Cardiac muscle cell (in vitro differentiated cells and primary cell): ENCODE measurements at regions not wholly inside any gene's neighbourhood (a gene's known extent, or its start where the extent isn't known, plus 50 kb on each side); places are given as distances from the start of the nearest gene placed in this dataset.

Experiments
- DNase-seq, 2 donors: peaks; one replicate each; pipeline versions ENCODE4 v3.0.0 to v3.0.0-alpha.2; 2010 to 2017; ENCODE audit warnings: low read depth in 1 of 2, low spot score in 1 of 2
- H3K27ac ChIP-seq: fragments of 200-600 bp; sonication (generic); 2 replicates; pipeline ENCODE4 v1.5.1; 2016
- H3K27me3 ChIP-seq: fragments of 200-600 bp; sonication (generic); 2 replicates; pipeline ENCODE4 v1.6.0; 2016; ENCODE audit warnings: control low read depth
- H3K36me3 ChIP-seq: fragments of 200-600 bp; sonication (generic); 2 replicates; pipeline ENCODE4 v1.5.1; 2016; ENCODE audit warnings: control low read depth
- H3K4me1 ChIP-seq: fragments of 200-600 bp; sonication (generic); 2 replicates; pipeline ENCODE4 v1.8.1; 2017; ENCODE audit warnings: low read depth, mild to moderate bottlenecking, mixed run types
- H3K4me3 ChIP-seq: fragments of 200-600 bp; sonication (generic); 2 replicates; pipeline ENCODE4 v1.5.1; 2016; ENCODE audit warnings: mild to moderate bottlenecking
- H3K9me3 ChIP-seq: fragments of 200-600 bp; sonication (generic); 2 replicates; pipeline ENCODE4 v1.5.1; 2017; ENCODE audit warnings: low read depth, mild to moderate bottlenecking, control low read depth
- TF ChIP-seq, protein P1 (sequence below): IDR thresholded peaks from 2 replicates; pipeline ENCODE4 v1.5.1; 2012; ENCODE audit warnings: low read depth, mild to moderate bottlenecking, low read length

DNA sequence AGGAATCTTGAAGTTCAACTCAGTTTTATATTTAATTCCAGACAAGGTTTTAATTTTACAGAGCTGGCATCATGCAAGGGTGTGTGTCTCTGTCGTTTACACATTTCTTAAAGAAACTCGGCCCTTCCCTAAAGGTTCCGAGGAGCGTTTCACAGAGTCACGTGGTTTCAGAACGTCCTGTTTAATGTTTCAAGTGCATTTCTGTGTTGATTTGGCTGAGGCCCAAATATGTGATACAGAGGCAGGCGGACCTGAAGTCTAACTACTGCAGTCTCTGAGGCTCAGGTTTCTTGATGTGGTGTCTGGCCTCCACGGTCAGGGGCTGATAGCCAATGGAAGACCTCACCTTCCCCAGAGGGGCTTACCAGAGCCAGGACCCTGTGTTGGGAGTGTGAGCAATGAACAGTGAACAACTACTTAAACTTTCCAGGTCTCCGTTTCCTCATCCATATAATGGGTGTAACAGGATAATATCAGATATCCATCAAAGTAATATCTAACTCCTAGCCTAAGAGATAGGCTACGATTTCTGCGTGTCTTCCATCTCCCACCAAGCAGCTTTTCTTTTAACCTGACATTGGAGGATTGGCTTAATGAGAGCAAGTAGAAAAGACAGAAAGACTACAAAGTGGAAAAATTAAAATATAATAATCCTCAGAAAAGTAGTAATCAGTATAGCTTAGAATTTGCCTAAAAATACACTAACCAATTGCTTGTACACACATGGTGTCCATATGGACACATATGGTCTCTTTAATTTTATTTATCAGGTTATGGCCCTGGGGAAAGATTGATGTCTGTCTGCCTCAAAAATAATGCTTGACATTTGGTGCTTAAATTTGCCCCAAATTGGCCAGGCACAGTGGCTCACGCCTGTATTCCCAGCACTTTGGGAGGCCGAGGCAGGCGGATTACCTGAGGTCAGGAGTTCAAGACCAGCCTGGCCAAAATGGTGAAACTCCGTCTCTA lies 50.0 kb upstream of the TRIM2 start:
- DNase-seq = peak; percentile 42 to 73
- peaks cover 7% of the 10 kb centered on the region for H3K4me1 ChIP-seq
- peaks cover 19% of the 10 kb centered on the region for H3K27me3 ChIP-seq
- peak overlapping the region; percentile 48 for H3K4me3 ChIP-seq
- H3K9me3 ChIP-seq = no peaks in the 10 kb centered on the region
- TF ChIP-seq, protein P1, sequence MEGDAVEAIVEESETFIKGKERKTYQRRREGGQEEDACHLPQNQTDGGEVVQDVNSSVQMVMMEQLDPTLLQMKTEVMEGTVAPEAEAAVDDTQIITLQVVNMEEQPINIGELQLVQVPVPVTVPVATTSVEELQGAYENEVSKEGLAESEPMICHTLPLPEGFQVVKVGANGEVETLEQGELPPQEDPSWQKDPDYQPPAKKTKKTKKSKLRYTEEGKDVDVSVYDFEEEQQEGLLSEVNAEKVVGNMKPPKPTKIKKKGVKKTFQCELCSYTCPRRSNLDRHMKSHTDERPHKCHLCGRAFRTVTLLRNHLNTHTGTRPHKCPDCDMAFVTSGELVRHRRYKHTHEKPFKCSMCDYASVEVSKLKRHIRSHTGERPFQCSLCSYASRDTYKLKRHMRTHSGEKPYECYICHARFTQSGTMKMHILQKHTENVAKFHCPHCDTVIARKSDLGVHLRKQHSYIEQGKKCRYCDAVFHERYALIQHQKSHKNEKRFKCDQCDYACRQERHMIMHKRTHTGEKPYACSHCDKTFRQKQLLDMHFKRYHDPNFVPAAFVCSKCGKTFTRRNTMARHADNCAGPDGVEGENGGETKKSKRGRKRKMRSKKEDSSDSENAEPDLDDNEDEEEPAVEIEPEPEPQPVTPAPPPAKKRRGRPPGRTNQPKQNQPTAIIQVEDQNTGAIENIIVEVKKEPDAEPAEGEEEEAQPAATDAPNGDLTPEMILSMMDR = no peak
- H3K36me3 ChIP-seq = no peaks in the 10 kb centered on the region
- no peak overlapping the region for H3K27ac ChIP-seq
